ENCODE measurements at regions not wholly inside any gene's neighbourhood (a gene's known extent, or its start where the extent isn't known, plus 50 kb on each side); places are given as distances from the start of the nearest gene placed in this dataset.
"Not testable (repeated sequence)": the region's sequence is repeated elsewhere in the genome, so short reads cannot be mapped to it uniquely, and the experiment has no call there.

- TF ChIP-seq CTCF (IDR thresholded peaks at IDR 0.05; ENCODE audit: low read depth, low read length, missing control alignments): no peak
- H3K4me3 ChIP-seq (replicated peaks; ENCODE audit: low read depth, low read length): no peak overlapping the region
- no peak for DNase-seq (ENCODE audit: extremely low read depth, low read depth)
Measured at GRCh38 chr4:59704616-59705015, 1495.5 kb upstream of the ADGRL3 start.

GRCh38 chr4:59712470-59712869 is 1487.7 kb upstream of the ADGRL3 start:
- no peak for DNase-seq (ENCODE audit: extremely low read depth, low read depth)
- TF ChIP-seq CTCF (IDR thresholded peaks at IDR 0.05; ENCODE audit: low read depth, low read length, missing control alignments): no peak
- no peak overlapping the region for H3K4me3 ChIP-seq (replicated peaks; ENCODE audit: low read depth, low read length)

- DNase-seq (ENCODE audit: extremely low read depth, low read depth); H3K4me3 ChIP-seq (replicated peaks; ENCODE audit: low read depth, low read length): not testable (repeated sequence)
Measured at GRCh38 chr4:59724286-59724685, 1475.8 kb upstream of the ADGRL3 start.

- DNase-seq (ENCODE audit: extremely low read depth, low read depth): no peak
- no peak for TF ChIP-seq CTCF (IDR thresholded peaks at IDR 0.05; ENCODE audit: low read depth, low read length, missing control alignments)
- no peak overlapping the region for H3K4me3 ChIP-seq (replicated peaks; ENCODE audit: low read depth, low read length)
Measured at GRCh38 chr4:59727745-59728144, 1472.4 kb upstream of the ADGRL3 start.

- DNase-seq (ENCODE audit: extremely low read depth, low read depth): no peak
- no peak for TF ChIP-seq CTCF (IDR thresholded peaks at IDR 0.05; ENCODE audit: low read depth, low read length, missing control alignments)
- no peak overlapping the region for H3K4me3 ChIP-seq (replicated peaks; ENCODE audit: low read depth, low read length)
Measured at GRCh38 chr4:59728496-59728895, 1471.6 kb upstream of the ADGRL3 start.

- no peak overlapping the region for H3K4me3 ChIP-seq (replicated peaks; ENCODE audit: low read depth, low read length)
- DNase-seq (ENCODE audit: extremely low read depth, low read depth): no peak
- TF ChIP-seq CTCF (IDR thresholded peaks at IDR 0.05; ENCODE audit: low read depth, low read length, missing control alignments): no peak
Measured at GRCh38 chr4:59729321-59729720, 1470.8 kb upstream of the ADGRL3 start.

GRCh38 chr4:59748433-59748832 is 1451.7 kb upstream of the ADGRL3 start:
- DNase-seq (ENCODE audit: extremely low read depth, low read depth): no peak
- no peak overlapping the region for H3K4me3 ChIP-seq (replicated peaks; ENCODE audit: low read depth, low read length)
- no peak for TF ChIP-seq CTCF (IDR thresholded peaks at IDR 0.05; ENCODE audit: low read depth, low read length, missing control alignments)
